IMR-90 (cell line): ENCODE measurements at regions not wholly inside any gene's neighbourhood (a gene's known extent, or its start where the extent isn't known, plus 50 kb on each side); places are given as distances from the start of the nearest gene placed in this dataset.

Experiments used
- ATAC-seq: fragments of 200-7000 bp; cut with Tn5 transposase; 2 replicates; pipeline ENCODE4 v1.9.1; 2020; ENCODE audit warnings: low read depth, mild to moderate bottlenecking, moderate library complexity
- BruUV-seq: library from RNA; stranded (reverse); fragments of 400-500 nt; replicated peaks from 2 replicates; lab custom pipeline; 2021; lab: Mats Ljungman, UMichigan
- CTCF ChIA-PET: fragments of 300-600 bp; formaldehyde crosslinking; extraction: SDS; loops from one replicate; lab custom pipeline; 2021; ENCODE audit warnings: antibody characterized with exemption; lab: Yijun Ruan, JAX
- POLR2A ChIA-PET: fragments of 300-600 bp; sonication (Branson Sonifier 250); formaldehyde crosslinking; loops from one replicate; lab custom pipeline; 2022; ENCODE audit warnings: antibody characterized with exemption; ENCODE audit not compliant: unreplicated experiment; lab: Charles Lee
- DNase-seq: peaks from one replicate; pipeline ENCODE4 v3.0.0; 2013
- H2AFZ ChIP-seq: replicated peaks from 2 replicates; pipeline ENCODE3; 2013; ENCODE audit warnings: low read length, mild to moderate bottlenecking; ENCODE audit not compliant: poor library complexity
- H2AK5ac ChIP-seq: 2 replicates; pipeline ENCODE4 v1.6.1; 2013; ENCODE audit warnings: low read depth, low read length, inconsistent platforms
- H2AK9ac ChIP-seq: replicated peaks from 2 replicates; pipeline ENCODE3; 2013; ENCODE audit warnings: mild to moderate bottlenecking, low read depth, low read length, moderate library complexity; ENCODE audit not compliant: poor library complexity
- H2BK120ac ChIP-seq: 2 replicates; pipeline ENCODE4 v1.6.1; 2013; ENCODE audit warnings: low read depth, low read length, inconsistent platforms
- H2BK15ac ChIP-seq: 3 replicates; pipeline ENCODE4 v1.6.1; 2013; ENCODE audit warnings: low read depth, low read length, inconsistent platforms
- H2BK20ac ChIP-seq: 2 replicates; pipeline ENCODE4 v1.6.1; 2013; ENCODE audit warnings: low read depth, mild to moderate bottlenecking, inconsistent platforms, low read length, moderate library complexity
- H2BK5ac ChIP-seq: 2 replicates; pipeline ENCODE4 v1.6.1; 2013; ENCODE audit warnings: mild to moderate bottlenecking, low read depth, low read length, inconsistent platforms; ENCODE audit not compliant: poor library complexity, severe bottlenecking
- H3K14ac ChIP-seq: replicated peaks from 2 replicates; pipeline ENCODE4 v1.6.1; 2013; ENCODE audit warnings: low read depth, low read length, inconsistent platforms
- H3K18ac ChIP-seq: 2 replicates; pipeline ENCODE4 v1.6.1; 2013; ENCODE audit warnings: low read depth, low read length, control low read depth
- H3K23ac ChIP-seq: 2 replicates; pipeline ENCODE4 v1.6.1; 2013; ENCODE audit warnings: low read depth, low read length, inconsistent platforms
- H3K27ac ChIP-seq: 2 replicates; pipeline ENCODE4 v1.5.1; 2013; ENCODE audit warnings: mild to moderate bottlenecking, control low read depth, low read length; ENCODE audit not compliant: insufficient read depth
- H3K27me3 ChIP-seq: 2 replicates; pipeline ENCODE4 v1.6.1; 2013; ENCODE audit warnings: low read length; ENCODE audit not compliant: control insufficient read depth, insufficient read depth
- H3K36me3 ChIP-seq: 2 replicates; pipeline ENCODE4 v1.6.1; 2013; ENCODE audit warnings: low read length, mixed read lengths; ENCODE audit not compliant: control insufficient read depth, insufficient read depth
- H3K4ac ChIP-seq: 2 replicates; pipeline ENCODE4 v1.6.1; 2013; ENCODE audit warnings: low read depth, low read length, inconsistent platforms
- H3K4me1 ChIP-seq: 2 replicates; pipeline ENCODE4 v1.6.1; 2013; ENCODE audit warnings: low read length, mixed read lengths; ENCODE audit not compliant: control insufficient read depth, insufficient read depth
- H3K4me2 ChIP-seq: 2 replicates; pipeline ENCODE4 v1.6.1; 2013; ENCODE audit warnings: low read depth, mild to moderate bottlenecking, control low read depth, low read length, moderate library complexity
- H3K4me3 ChIP-seq: 2 replicates; pipeline ENCODE4 v1.5.1; 2013; ENCODE audit warnings: low read depth, mild to moderate bottlenecking, control low read depth, low read length, moderate library complexity; ENCODE audit not compliant: insufficient read depth
- H3K56ac ChIP-seq: 2 replicates; pipeline ENCODE4 v1.6.1; 2013; ENCODE audit warnings: low read length, inconsistent platforms; ENCODE audit not compliant: insufficient read depth; ENCODE audit errors: extremely low read depth
- H3K79me1 ChIP-seq, 2 experiments: 2 replicates each; pipeline ENCODE4 v1.6.1; 2013; ENCODE audit warnings: low read length in 2 of 2, inconsistent platforms in 1 of 2, low read depth in 1 of 2
- H3K9ac ChIP-seq: 2 replicates; pipeline ENCODE4 v1.6.1; 2013; ENCODE audit warnings: low read depth, low read length, control low read depth
- H3K9me1 ChIP-seq: 2 replicates; pipeline ENCODE4 v1.6.1; 2013; ENCODE audit warnings: low read length, inconsistent platforms; ENCODE audit not compliant: insufficient read depth
- H3K9me3 ChIP-seq: 2 replicates; pipeline ENCODE4 v1.6.1; 2013; ENCODE audit warnings: low read length; ENCODE audit not compliant: control insufficient read depth, insufficient read depth
- H4K20me1 ChIP-seq: 2 replicates; pipeline ENCODE4 v1.6.1; 2013; ENCODE audit warnings: low read length, inconsistent platforms; ENCODE audit not compliant: insufficient read depth
- H4K5ac ChIP-seq: 2 replicates; pipeline ENCODE4 v1.6.1; 2013; ENCODE audit warnings: mild to moderate bottlenecking, low read depth, low read length, control low read depth
- H4K8ac ChIP-seq, 2 experiments: 2 replicates each; pipeline ENCODE4 v1.6.1; 2013; ENCODE audit warnings: low read depth in 2 of 2, low read length in 2 of 2, control low read depth in 1 of 2, inconsistent platforms in 1 of 2
- H4K91ac ChIP-seq: 2 replicates; pipeline ENCODE4 v1.6.1; 2013; ENCODE audit warnings: low read depth, low read length, inconsistent platforms; ENCODE audit not compliant: insufficient read depth
- BHLHE40 ChIP-seq: fragments of 150-350 bp; IDR thresholded peaks from 2 replicates; pipeline ENCODE4 v1.6.1; 2016; ENCODE audit warnings: mild to moderate bottlenecking, low read depth, low read length
- FOS ChIP-seq: fragments of 150-350 bp; IDR thresholded peaks from 2 replicates; pipeline ENCODE4 v1.6.1; 2016; ENCODE audit warnings: low read depth, low read length
- MAFK ChIP-seq: IDR thresholded peaks from 2 replicates; pipeline ENCODE4 v1.6.1; 2012; ENCODE audit warnings: low read depth, low read length, improper control_type of control experiment
- MAZ ChIP-seq: IDR thresholded peaks from 2 replicates; pipeline ENCODE4 v1.6.1; 2012; ENCODE audit warnings: low read depth, mild to moderate bottlenecking, low read length, improper control_type of control experiment, moderate library complexity, borderline replicate concordance
- POLR2A ChIP-seq: IDR thresholded peaks from 2 replicates; pipeline ENCODE4 v1.6.1; 2012; ENCODE audit warnings: mild to moderate bottlenecking, low read depth, low read length
- RAD21 ChIP-seq: IDR thresholded peaks from 2 replicates; pipeline ENCODE4 v1.6.1; 2012; ENCODE audit warnings: low read length, improper control_type of control experiment
- RCOR1 ChIP-seq: IDR thresholded peaks from 2 replicates; pipeline ENCODE4 v1.6.1; 2012; ENCODE audit warnings: mild to moderate bottlenecking, low read length, improper control_type of control experiment; ENCODE audit not compliant: insufficient replicate concordance
- WGBS, 2 experiments: methylation state at CpG; one replicate each; pipeline versions ENCODE4 v1.1.5 to v1.1.7; 2013; ENCODE audit warnings: missing lambda C conversion rate in 2 of 2; ENCODE audit not compliant: insufficient read length in 1 of 2; ENCODE audit errors: extremely low coverage in 2 of 2; 5-methylcytosine and 5-hydroxymethylcytosine counted together
- dilution Hi-C: fragments of 300-500 bp; cut with HindIII; formaldehyde crosslinking; loops from one replicate; pipeline ENCODE4 v1.14.3; 2018; ENCODE audit warnings: low sequenced_read_pairs; ENCODE audit not compliant: unreplicated experiment
- in situ Hi-C: fragments of 300-500 bp; cut with MboI; formaldehyde crosslinking; loops from 3 replicates; pipeline ENCODE4 v1.14.3; 2019; ENCODE audit warnings: low sequenced_read_pairs, inconsistent platforms, mixed read lengths
- intact Hi-C: fragments of 100-400 bp; cut with micrococcal nuclease; formaldehyde crosslinking; loops from 2 replicates; pipeline ENCODE4 v1.10.0; 2022
- TF ChIP-seq, protein P1 (sequence below): fragments of 150-350 bp; IDR thresholded peaks from 2 replicates; pipeline ENCODE4 v1.6.1; 2016; ENCODE audit warnings: low read depth, mild to moderate bottlenecking, low read length, moderate library complexity, borderline replicate concordance
- TF ChIP-seq, protein P2 (sequence below): fragments of 150-350 bp; IDR thresholded peaks from 2 replicates; pipeline ENCODE4 v1.6.1; 2017; ENCODE audit warnings: mild to moderate bottlenecking, antibody characterized with exemption, low read length, low read depth
- TF ChIP-seq, protein P3 (sequence below): conservative IDR thresholded peaks from 2 replicates; pipeline ENCODE4 v1.5.1; 2012; ENCODE audit warnings: mild to moderate bottlenecking, low read depth, low read length, improper control_type of control experiment

DNA sequence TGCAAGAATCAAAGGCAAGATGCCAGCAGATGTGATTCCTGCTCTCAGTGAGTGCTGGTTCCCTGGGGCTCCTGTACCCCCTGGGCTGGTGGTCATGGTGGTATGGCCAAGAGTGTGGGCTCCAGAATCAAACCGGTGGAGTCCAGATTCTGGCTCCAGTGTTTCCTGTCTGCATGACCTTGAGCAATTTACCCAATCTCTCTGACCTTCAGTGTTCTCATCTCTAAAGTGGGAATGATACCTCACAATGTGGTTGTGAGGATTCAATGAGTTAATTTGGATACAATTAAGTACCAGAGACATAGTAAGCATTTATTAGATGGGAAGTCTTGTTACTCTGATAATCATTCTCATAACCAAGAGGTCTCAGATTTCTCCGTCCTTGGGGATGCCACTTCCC lies 218.4 kb upstream of the JARID2 start:
- Histone ChIP-seq H3K9me1 (no peaks in the 10 kb centered on the region), H2AFZ (no peak overlapping the region), H2AK5ac (no peak overlapping the region), H3K18ac (no peak overlapping the region), H3K4me2 (no peak overlapping the region), H2BK20ac (no peak overlapping the region), H3K27me3 (no peaks in the 10 kb centered on the region), H2BK5ac (no peak overlapping the region), H4K5ac (no peak overlapping the region), H3K4ac (no peak overlapping the region), H3K23ac (no peak overlapping the region), H2BK120ac (no peak overlapping the region), H3K9me3 (no peaks in the 10 kb centered on the region), H4K8ac (no peak overlapping the region), H2AK9ac (no peak overlapping the region), H3K4me3 (no peak overlapping the region), H3K27ac (no peak overlapping the region), H3K79me1 (no peaks in the 10 kb centered on the region), H2BK15ac (no peak overlapping the region), H3K36me3 (no peaks in the 10 kb centered on the region), H4K20me1 (no peaks in the 10 kb centered on the region), H3K56ac (no peak overlapping the region), H3K4me1 (no peaks in the 10 kb centered on the region), H3K14ac (no peak overlapping the region), H4K91ac (no peak overlapping the region), H3K9ac (no peak overlapping the region)
- CTCF ChIA-PET, result no interaction called here
- no peak for ATAC-seq
- in situ Hi-C loops, result no loop called here
- no TSS peak for BruUV-seq
- dilution Hi-C loops, result no loop called here
- TF ChIP-seq FOS (no peak), RCOR1 (no peak), MAZ (no peak), POLR2A (no peak), MAFK (no peak), RAD21 (no peak), BHLHE40 (no peak)
- TF ChIP-seq, protein P1, sequence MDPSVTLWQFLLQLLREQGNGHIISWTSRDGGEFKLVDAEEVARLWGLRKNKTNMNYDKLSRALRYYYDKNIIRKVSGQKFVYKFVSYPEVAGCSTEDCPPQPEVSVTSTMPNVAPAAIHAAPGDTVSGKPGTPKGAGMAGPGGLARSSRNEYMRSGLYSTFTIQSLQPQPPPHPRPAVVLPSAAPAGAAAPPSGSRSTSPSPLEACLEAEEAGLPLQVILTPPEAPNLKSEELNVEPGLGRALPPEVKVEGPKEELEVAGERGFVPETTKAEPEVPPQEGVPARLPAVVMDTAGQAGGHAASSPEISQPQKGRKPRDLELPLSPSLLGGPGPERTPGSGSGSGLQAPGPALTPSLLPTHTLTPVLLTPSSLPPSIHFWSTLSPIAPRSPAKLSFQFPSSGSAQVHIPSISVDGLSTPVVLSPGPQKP, result no peak
- TF ChIP-seq, protein P2, sequence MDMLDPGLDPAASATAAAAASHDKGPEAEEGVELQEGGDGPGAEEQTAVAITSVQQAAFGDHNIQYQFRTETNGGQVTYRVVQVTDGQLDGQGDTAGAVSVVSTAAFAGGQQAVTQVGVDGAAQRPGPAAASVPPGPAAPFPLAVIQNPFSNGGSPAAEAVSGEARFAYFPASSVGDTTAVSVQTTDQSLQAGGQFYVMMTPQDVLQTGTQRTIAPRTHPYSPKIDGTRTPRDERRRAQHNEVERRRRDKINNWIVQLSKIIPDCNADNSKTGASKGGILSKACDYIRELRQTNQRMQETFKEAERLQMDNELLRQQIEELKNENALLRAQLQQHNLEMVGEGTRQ, result no peak
- TF ChIP-seq, protein P3, sequence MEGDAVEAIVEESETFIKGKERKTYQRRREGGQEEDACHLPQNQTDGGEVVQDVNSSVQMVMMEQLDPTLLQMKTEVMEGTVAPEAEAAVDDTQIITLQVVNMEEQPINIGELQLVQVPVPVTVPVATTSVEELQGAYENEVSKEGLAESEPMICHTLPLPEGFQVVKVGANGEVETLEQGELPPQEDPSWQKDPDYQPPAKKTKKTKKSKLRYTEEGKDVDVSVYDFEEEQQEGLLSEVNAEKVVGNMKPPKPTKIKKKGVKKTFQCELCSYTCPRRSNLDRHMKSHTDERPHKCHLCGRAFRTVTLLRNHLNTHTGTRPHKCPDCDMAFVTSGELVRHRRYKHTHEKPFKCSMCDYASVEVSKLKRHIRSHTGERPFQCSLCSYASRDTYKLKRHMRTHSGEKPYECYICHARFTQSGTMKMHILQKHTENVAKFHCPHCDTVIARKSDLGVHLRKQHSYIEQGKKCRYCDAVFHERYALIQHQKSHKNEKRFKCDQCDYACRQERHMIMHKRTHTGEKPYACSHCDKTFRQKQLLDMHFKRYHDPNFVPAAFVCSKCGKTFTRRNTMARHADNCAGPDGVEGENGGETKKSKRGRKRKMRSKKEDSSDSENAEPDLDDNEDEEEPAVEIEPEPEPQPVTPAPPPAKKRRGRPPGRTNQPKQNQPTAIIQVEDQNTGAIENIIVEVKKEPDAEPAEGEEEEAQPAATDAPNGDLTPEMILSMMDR, result no peak
- intact Hi-C loops, result no loop called here
- DNase-seq, result no peak
- POLR2A ChIA-PET, result no interaction called here
- WGBS, 2 experiments, result no CpG with 5 or more reads among the region's 2 CpGs
